ENCODE measurements at regions not wholly inside any gene's neighbourhood (a gene's known extent, or its start where the extent isn't known, plus 50 kb on each side); places are given as distances from the start of the nearest gene placed in this dataset.

DNA sequence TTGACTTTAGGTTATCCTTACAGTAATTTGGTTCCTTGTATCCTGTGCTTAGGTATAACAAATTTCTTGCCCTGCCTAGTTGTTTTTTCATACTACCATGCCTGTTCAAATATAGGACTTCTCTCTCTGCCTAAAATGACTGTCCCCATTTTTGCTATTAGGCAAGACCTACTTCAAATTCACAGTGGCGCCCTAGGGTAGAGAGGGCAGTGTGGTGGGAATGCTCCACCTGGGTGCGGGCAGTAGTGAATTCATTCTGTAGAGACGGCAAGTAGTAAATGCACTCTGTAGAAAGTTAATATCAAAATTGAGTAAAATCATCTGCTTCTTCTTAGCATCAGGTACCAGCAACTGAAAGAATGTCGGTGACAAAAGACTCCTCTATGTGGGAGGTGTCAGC, 120.4 kb upstream of the RHOBTB1 start:
- no peak for DNase-seq (ENCODE audit: low read depth)
- H3K4me3 ChIP-seq (ENCODE audit: low read depth, low read length) = no peak overlapping the region
- TF ChIP-seq, protein P1, sequence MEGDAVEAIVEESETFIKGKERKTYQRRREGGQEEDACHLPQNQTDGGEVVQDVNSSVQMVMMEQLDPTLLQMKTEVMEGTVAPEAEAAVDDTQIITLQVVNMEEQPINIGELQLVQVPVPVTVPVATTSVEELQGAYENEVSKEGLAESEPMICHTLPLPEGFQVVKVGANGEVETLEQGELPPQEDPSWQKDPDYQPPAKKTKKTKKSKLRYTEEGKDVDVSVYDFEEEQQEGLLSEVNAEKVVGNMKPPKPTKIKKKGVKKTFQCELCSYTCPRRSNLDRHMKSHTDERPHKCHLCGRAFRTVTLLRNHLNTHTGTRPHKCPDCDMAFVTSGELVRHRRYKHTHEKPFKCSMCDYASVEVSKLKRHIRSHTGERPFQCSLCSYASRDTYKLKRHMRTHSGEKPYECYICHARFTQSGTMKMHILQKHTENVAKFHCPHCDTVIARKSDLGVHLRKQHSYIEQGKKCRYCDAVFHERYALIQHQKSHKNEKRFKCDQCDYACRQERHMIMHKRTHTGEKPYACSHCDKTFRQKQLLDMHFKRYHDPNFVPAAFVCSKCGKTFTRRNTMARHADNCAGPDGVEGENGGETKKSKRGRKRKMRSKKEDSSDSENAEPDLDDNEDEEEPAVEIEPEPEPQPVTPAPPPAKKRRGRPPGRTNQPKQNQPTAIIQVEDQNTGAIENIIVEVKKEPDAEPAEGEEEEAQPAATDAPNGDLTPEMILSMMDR (IDR thresholded peaks at IDR 0.05; ENCODE audit: insufficient read depth, low read depth, low read length) = no peak

DNA sequence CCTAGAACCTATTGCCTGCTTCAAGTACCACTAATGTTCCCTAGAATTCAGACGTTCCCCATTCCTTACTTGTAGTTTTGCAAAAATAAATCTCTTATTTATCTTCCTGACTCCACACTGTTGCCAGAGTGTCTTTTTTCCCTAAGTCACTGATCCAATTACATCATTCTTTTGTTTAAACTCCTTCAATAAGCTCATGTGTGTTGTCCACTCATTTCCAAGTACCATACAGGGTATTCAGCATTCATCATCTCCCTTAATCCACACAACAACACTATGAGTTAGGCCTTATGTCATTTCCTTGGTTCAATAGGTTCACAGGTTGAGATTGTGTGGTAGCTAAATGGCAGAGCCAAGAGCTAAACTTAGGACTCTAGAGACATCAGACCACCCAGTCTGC, 119.9 kb upstream of the RHOBTB1 start:
- no peak overlapping the region for H3K4me3 ChIP-seq (ENCODE audit: low read depth, low read length)
- TF ChIP-seq, protein P1 (IDR thresholded peaks at IDR 0.05; ENCODE audit: insufficient read depth, low read depth, low read length) = no peak
- DNase-seq (ENCODE audit: low read depth) = no peak

DNA sequence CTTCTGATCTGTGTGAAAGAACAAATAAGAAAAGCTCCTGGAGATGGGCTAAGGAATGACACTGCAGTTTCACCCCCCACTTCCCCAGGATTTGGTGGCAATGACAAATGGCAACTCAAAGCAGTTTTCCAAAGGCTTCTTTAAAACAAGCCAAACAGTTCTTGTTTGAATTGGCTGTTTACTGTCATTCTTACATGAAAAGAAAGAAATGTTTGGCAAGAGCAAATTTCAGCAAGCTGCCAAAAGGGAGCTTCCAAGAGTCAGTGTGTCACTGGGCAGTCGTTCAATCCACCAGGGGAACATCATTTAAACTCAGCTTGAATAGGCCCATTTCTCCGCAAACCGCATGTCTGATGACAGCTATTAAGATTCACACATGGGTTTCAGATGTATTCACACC, 119.0 kb upstream of the RHOBTB1 start:
- TF ChIP-seq, protein P1 (IDR thresholded peaks at IDR 0.05; ENCODE audit: insufficient read depth, low read depth, low read length) = no peak
- DNase-seq (ENCODE audit: low read depth) = peak; percentile 5
- H3K4me3 ChIP-seq (ENCODE audit: low read depth, low read length) = no peak overlapping the region

DNA sequence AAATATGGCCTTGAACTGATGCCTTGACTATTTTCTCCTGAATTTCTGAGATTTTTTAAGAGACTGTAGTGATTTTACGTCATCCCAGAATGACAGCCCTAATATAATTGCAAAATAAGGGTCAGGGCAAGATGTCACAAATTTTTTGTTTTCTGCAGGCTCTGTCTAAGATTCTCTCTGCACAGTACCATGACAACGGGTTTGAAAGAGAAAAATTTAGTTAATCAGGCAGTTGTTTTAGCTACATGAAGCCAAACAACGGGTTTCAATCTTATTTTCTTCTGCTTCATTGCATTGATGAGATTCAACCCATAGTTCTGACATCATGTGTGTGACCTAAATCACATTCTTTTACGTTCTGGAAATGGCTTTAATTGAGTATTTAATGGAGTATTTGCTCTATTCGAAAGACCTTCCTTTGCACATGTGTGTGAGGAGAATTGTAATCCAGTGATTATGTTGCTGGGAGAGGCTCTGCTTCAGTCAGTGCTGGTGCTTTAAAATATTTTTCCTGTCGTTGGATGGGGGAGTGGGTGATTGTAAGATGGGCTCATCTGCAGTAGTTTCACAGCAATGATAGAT, 118.0 kb upstream of the RHOBTB1 start:
- no peak overlapping the region for H3K4me3 ChIP-seq (ENCODE audit: low read depth, low read length)
- DNase-seq (ENCODE audit: low read depth) = no peak
- TF ChIP-seq, protein P1 (IDR thresholded peaks at IDR 0.05; ENCODE audit: insufficient read depth, low read depth, low read length) = no peak

DNA sequence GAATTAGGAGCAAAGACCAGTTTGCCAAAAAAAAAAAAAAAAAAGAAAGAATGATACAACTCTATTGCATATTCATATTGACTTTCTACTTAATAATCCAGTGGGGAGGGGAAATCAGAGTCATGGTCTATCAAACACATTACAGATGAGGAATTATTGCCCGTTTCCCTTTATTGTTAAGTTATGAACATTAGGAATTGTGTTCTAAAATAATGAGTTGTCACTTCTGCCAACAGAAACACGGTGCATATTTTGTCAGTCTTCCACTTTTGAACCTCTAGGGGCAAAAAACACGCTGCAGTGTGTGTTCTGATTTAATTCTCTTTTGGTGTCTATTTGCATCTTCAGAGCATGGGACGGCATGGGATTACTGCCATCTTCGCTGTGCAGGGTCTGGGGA, 115.7 kb upstream of the RHOBTB1 start:
- TF ChIP-seq, protein P1 (IDR thresholded peaks at IDR 0.05; ENCODE audit: insufficient read depth, low read depth, low read length) = no peak
- DNase-seq (ENCODE audit: low read depth) = no peak
- no peak overlapping the region for H3K4me3 ChIP-seq (ENCODE audit: low read depth, low read length)

DNA sequence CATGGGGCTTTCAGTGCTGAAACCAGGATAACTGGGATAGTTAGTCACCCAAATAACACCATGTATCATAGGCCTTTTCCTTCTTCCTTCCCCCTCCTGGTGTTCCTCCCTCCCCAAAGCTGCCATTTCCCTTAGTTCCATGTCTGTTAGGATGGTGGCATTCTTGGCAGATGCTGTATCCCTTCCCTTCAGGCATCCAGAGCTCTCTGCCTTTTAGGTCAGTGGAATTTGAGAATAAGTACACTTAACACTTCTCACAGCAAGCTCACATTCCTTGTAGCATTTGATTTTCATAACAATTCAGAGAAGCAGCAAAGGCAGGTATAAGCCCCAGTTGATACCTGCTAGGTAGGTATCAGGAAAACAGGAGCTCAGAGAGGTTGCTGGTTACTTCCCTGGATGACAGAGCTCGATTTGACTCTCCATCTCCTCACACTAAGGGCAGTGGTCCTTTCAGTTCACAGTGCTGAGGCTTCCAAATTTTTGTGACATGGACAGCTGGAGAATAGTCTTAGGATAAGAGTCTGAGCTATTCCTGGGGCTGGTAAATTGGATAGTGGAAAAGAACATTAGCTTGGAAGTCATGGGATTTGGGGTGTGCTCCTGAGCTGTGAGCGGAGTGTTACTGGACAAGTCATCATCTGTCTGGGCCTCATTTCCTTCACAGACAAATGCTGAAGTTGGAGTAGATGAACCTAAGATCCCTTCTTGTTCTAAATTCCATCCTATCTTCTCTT, 108.7 kb upstream of the RHOBTB1 start:
- DNase-seq (ENCODE audit: low read depth) = no peak
- H3K4me3 ChIP-seq (ENCODE audit: low read depth, low read length) = no peak overlapping the region
- TF ChIP-seq, protein P1 (IDR thresholded peaks at IDR 0.05; ENCODE audit: insufficient read depth, low read depth, low read length) = no peak

Data from fibroblast of villous mesenchyme (primary cell).